ENCODE measurements at regions not wholly inside any gene's neighbourhood (a gene's known extent, or its start where the extent isn't known, plus 50 kb on each side); places are given as distances from the start of the nearest gene placed in this dataset.

DNA sequence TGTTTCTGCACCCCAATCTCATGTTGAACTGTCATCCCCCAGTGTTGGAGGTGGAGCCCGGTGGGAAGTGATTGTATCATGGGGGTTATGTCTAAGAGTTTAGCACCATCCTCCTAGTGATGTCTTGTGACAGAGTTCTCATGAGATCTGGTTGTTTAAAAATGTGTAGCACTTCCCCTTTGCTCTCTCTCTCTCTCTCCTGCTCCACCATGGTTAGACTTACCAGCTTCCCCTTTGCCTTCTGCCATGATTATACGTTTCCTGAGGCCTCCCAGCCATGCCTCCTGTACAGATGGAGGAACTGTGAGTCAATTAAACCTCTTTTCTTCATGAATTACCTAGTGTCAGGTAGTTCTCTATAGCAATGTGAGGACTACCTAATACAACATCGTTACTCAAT, 396.9 kb upstream of the LRATD1 start:
- DNase-seq = no peak

DNA sequence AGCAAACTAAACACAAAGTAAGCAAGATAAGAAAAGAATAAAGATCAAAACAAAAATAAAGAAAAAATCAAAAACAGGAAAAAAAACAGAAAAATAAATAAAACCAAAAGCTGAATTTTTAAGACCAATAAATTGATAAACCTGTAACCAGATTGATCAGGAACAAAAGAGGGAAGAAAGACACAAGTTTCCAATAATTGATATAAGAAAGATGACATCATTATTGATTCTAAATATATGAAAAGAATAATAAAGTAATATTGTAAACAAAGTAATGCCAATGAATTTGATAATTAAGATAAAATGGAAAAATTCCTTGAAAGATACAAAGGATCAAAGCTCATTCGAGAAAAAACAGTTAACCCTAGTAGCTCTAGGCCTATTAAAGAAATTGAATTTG, 394.6 kb upstream of the LRATD1 start:
- DNase-seq = no peak

GRCh38 chr2:14239605-14240004, 392.9 kb upstream of the LRATD1 start:
- DNase-seq = no peak

DNA sequence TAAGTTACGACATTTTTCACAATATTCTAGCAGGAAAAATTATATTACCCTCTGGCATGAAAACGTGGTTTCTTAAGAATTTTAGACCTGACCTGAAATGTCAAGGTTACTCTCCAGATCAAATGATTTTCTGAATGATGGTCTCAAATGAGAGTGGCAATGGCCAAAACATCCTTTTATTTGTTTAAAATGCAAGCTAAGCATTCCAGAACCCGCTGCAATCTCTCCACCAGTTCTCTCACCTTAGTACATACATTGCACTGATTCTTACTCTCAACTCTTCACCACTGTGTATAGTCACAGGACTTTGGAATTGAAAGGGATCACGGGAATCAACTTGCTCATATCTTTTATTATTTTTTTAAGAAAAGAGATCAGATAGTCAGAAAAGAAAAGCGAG, 391.6 kb upstream of the LRATD1 start:
- DNase-seq = no peak

DNA sequence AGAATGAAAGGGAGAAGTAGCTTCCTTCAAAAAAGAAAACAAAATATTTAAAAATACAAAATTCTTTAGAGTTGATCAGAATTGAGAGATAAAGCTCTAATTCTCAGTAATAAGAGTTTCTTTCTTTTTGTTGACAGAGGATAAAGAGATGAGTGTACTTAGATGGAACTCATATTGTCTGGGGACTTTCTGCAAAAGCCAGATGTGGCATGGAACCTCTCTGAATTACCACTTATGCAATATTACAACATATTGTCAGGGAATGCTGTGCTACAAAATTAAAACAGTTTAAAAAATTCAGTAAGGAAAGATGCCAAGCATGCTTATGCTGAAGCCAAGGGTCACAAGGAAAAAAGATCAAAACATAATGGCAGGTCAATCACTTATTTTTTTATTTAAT, 386.6 kb upstream of the LRATD1 start:
- DNase-seq = no peak

DNA sequence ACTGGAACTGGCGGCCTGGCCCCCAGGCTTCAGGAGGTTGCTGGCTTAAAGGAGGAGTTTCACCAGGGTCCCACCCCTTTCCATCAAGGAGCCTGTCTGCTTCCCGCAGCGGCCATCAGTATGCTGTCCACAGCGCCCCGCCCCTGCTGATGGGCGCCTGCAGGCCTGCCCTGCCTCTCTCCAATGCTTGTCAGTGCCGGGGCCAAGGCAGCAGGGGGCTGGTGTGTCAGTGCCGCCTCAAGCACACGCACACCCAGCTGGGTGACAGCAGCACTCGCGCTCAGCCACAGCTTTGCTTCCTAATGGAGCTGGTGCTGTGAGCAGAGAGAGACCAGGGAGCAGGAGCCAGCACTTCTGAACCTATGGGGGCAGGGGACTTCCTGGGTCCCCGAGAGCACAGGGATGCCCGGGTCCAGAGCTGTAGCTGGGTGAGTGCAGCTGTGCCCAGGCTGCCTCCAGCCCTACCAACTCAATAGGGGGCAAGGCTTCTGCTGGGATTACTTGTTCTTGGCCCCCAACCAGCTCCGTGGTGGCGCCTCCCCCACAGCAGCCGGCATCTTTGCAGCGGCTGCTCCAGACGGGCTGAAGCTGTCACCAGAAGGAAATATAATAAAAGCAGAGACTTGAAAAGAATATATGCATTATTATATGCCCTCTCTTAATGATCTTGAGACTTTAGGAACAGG, 377.2 kb upstream of the LRATD1 start:
- no peak for DNase-seq

- DNase-seq = no peak
Measured at GRCh38 chr2:14256890-14257289, 375.6 kb upstream of the LRATD1 start.

DNA sequence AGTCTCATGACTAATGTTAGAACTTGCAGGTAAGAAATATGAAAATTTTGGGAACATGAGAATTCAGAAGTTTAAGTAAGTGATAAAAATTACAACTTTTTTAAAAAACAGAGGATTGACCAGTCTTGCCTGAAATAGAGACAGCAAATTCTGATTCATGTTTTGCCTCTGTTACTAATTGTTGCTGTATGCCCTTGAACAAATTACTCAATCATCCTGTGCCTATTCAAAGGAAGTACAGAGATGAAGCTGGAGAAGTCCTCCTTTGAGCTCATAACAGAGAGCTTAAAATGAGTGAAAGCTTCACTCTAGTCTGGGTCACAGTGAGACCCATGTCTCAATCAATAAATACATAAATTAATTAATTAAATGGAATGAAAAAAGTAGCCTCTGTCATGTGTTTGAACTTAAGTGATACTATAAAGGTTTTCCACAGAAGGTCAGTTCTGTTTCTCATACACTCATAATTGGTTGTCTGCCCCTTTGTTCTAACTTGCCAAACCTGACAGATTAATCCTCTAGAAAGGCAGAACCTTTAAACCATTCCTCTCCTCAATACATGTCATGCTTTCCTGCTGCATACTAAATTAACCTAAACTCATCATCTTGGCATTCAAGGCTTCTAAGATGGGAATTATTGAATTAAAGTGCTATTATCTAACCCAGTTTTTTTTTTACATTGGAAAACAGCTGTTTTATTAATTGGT, 374.6 kb upstream of the LRATD1 start:
- no peak for DNase-seq

DNA sequence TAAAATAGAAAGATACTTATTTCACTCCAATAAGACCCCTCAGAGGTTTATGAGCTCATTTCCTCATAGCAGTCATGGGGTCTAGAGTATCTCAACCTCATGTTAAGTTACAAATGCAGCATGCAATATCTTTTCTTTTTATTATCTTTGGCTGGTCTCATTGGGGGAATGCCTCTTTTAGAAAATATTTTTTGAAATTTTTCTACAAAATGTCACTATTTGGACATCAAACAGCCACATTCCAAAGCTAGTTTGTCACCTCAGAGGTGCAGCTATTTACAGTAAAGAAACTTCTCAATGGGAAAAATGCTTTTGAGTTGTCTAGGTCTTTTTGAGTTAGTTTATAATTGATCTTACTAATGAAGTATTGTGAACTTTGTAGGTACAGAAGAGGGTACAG, 370.7 kb upstream of the LRATD1 start:
- no peak for DNase-seq

GRCh38 chr2:14263053-14263452, 369.5 kb upstream of the LRATD1 start:
- DNase-seq = no peak

- DNase-seq = no peak
Measured at GRCh38 chr2:14270036-14270582, 362.4 kb upstream of the LRATD1 start.

- DNase-seq = no peak
Measured at GRCh38 chr2:14272396-14273075, 360.0 kb upstream of the LRATD1 start.

- DNase-seq = no peak
Measured at GRCh38 chr2:14273650-14274049, 358.9 kb upstream of the LRATD1 start.

- no peak for DNase-seq
Measured at GRCh38 chr2:14284244-14284643, 348.3 kb upstream of the LRATD1 start.

GRCh38 chr2:14285812-14286211, 346.7 kb upstream of the LRATD1 start:
- no peak for DNase-seq

DNA sequence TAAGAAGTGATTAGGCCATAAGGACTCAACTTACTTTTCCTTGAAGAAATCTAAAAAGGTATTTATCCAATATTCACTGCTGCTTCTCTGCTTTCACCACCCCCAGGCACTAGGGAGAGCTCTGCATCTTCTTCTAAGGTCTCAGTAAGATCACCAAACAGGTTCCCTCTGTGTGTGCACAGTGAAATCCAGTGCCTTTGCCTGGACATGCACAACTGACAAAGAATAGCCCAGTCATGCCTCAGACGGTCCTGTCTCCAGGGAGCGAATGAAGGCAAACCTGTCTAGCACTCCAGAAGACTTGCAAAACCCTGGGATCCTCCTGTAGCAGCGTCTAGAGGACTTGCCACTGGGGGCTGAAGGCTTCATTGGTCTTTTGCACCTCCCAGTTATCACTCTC, 344.5 kb upstream of the LRATD1 start:
- DNase-seq = no peak

DNA sequence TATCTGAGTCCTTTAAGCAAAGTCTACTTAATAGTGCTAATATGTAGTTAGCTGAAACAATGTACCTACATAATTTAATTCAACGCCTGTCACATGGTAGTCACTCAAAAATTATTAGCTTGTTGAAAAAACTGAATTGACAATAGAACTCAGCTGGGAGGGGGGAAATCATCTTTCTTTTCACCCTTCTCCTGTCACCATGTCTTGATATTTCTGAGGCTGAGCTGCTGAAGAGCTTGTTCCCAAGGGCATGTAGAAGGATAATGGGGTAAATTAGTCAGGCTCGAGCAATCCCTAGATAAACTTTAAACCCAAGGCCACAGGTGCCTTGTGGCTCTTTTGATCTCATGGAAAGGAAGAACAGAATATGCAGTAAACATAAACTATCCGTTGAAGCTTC, 339.6 kb upstream of the LRATD1 start:
- DNase-seq = no peak

DNA sequence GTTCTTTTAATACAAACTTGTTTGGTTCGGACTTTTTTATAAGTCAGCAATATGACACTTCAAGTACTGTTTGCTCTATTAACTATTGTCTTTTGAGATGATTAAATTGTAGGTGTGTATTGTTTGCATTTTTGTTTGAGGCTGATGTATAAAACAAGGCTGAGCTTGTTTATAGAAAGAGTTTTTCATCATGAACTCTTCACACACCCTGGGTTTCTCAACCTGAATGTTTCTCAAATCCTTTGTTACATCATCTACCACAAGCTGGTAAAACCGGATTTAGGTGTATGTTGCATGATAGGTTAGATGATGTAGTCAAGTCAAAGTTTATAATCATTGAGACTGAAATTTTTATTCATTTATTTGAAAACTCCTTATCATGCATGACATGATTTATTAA, 335.2 kb upstream of the LRATD1 start:
- DNase-seq = no peak

DNA sequence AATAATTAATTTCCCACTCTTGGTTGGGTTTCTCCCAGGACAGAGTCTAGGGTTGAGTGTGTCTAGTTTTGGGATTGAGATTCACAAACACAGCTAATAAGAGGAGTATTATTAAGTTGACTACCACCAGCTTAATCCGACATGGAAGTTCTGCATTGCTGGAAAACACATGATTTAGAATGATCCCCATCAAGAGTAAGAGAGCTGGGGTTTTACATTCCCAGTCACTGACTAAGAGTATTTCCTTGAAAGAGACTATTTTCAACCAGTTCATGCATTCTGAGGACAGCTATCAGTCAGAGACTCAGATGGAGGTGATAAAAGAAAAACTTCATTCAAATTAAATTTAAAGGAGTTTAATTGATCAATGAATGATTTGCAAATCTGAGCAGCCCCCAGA, 334.6 kb upstream of the LRATD1 start:
- no peak for DNase-seq

DNA sequence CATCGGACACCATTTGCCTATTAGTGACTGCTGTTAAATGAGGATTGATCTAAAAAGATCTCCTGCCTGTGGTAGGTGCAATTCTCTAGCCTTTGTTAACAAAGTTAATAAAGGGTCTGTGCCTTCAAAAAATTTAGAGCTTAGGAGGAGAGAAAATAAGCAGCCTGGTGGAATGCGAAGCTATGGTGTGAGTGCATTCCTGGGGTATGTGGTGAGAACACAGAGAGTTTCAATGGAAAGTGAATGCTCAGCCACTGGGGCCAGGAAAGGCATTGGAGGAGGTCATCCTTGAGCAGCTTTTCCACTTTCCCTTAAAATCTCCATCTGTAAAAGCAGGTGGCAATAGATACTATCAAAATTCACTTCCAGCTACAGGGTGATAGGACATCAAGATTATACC, 331.2 kb upstream of the LRATD1 start:
- DNase-seq = no peak

GRCh38 chr2:14303366-14304115, 329.0 kb upstream of the LRATD1 start:
- no peak for DNase-seq

DNA sequence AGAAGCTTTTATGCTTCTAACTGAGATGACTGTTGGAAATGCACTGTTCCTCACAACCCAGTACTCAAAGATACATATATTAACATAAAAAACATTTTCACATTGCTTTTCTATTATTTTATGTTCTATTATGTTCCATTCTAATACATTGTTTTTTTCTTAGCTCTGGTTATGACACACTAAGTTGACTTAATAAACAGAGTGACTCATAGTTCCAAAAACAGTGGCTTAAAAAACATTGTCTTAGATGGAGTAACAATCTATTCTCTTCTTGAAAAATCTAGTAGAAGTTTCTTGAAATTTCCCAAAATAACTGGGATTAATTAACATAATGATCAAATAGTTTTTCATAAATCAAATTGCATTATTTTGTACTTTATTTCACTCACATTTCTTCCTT, 328.2 kb upstream of the LRATD1 start:
- DNase-seq = no peak

GRCh38 chr2:14306268-14306861, 326.2 kb upstream of the LRATD1 start:
- DNase-seq = no peak
